HG02852 (cell line): ENCODE measurements at regions not wholly inside any gene's neighbourhood (a gene's known extent, or its start where the extent isn't known, plus 50 kb on each side); places are given as distances from the start of the nearest gene placed in this dataset.
"Not testable (repeated sequence)": the region's sequence is repeated elsewhere in the genome, so short reads cannot be mapped to it uniquely, and the experiment has no call there.

Experiments
- ATAC-seq: cut with Tn5 transposase; IDR thresholded peaks from one replicate; pipeline ENCODE4 v1.9.1; 2021; ENCODE audit warnings: mild to moderate bottlenecking, moderate library complexity; ENCODE audit not compliant: unreplicated experiment

DNA sequence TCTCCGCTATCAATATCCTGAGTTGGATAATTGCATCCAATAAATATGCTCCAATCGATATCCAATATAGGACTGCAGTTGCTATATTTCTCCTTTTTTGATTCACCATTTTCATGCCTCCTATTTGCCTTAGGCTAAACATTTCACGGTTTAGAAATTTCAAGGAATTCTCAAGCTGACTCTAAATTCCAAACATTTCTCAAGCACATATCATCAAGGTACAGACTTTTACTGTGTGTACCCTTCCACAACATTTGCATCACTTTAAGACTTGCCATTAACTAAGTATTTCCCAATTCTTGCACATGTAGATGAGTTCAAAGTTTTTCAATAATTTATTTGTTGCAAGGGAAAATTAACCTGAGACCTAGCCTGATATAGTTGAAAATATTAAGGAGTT, 795.2 kb upstream of the TMPRSS15 start:
- ATAC-seq, result no peak

- ATAC-seq, result no peak
These were observed 814.6 kb upstream of the TMPRSS15 start for GRCh38 chr21:19218163-19218562.

- ATAC-seq, result no peak
These were observed 820.5 kb upstream of the TMPRSS15 start for GRCh38 chr21:19224090-19224489.

DNA sequence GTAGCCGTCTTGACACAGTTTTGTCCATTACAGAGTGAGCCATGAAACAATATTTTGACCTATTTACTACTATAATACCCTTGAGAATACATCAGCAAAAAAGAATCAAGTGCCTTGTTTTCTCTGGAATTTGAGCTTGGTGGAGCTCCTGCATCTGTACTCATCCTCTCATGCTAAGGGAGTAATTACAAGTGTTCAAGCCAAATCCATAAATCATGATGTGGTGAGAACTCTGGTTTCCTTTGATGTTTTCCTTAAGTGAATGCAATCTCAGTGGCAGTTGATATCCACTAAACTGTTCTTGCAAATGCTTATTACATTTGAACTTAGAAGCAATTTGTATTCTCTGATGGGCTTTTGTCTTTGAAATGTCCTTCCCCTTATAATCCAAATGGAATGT, 824.6 kb upstream of the TMPRSS15 start:
- no peak for ATAC-seq

- ATAC-seq, result not testable (repeated sequence)
These were observed 830.3 kb upstream of the TMPRSS15 start for GRCh38 chr21:19233841-19234240.

- ATAC-seq, result no peak
These were observed 832.6 kb upstream of the TMPRSS15 start for GRCh38 chr21:19236209-19236608.

DNA sequence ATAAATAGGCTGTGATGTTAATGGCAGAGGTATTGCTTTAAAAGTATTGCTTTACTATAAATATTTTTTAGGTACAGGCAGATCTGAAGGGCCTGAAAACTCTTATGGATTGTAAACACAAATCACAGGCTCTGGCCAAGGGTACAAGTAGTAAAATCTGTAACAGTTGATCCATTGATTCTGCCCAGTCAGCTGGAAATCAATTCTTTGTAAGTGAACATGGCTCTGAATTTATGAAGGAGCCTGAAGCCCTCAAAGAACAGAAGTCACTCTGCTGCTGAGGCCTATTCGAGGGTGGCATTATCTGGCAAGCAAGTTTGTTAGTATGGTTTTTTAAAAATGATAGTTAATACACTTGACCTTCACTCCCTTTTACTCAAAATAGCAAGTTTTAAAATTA, 834.0 kb upstream of the TMPRSS15 start:
- no peak for ATAC-seq

DNA sequence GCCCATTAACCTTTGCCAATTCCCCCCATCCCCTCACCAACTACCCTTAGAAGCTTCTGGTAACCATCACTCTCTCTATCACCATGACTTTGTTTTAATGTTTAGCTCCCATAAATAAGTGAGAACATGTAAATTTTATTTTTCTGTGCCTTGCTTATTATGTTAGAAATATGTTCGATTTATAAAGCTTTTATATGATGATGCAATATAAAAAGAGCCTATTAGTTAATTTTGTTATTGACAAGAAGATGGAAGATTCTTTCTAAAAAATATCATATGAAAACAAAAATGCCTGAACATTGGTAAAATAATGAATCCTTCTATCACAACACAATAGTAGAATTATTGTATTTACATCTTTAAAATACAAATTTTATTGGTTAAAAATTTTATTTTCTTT, 836.1 kb upstream of the TMPRSS15 start:
- ATAC-seq, result no peak

DNA sequence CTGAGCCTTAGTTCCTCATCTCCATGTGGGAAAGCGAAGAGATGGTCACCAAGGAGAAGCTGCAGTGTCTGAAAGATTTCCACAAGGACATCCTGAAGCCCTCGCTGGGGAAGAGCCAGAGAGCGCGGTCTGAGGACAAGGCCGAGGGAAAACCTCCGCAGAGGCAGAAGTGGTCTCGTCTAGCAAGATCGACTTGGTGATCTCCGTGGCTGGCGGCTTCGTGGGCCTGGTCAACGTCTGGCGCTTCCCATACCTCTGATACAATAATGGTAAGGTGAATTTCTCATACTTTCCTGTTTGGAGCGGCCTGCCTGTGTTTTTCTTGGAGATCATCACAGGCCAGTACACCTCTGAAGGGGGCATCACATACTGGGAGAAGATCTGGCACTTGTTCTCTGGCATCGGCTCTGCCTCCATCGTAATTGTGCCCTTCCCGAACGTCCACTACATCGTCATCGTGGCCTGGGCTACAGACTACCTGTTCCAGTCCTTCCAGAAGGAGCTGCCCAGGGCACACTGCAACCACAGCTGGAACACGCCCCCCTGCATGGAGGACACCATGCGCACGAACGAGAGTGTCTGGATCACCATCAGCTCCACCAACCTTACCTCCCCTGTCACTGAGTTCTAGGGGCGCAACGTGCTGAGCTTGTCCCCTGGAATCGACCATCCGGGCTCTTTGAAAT, 841.1 kb upstream of the TMPRSS15 start:
- ATAC-seq, result no peak

GRCh38 chr21:19245188-19245580, 841.6 kb upstream of the TMPRSS15 start:
- no peak for ATAC-seq

GRCh38 chr21:19246018-19246417, 842.4 kb upstream of the TMPRSS15 start:
- ATAC-seq, result no peak

DNA sequence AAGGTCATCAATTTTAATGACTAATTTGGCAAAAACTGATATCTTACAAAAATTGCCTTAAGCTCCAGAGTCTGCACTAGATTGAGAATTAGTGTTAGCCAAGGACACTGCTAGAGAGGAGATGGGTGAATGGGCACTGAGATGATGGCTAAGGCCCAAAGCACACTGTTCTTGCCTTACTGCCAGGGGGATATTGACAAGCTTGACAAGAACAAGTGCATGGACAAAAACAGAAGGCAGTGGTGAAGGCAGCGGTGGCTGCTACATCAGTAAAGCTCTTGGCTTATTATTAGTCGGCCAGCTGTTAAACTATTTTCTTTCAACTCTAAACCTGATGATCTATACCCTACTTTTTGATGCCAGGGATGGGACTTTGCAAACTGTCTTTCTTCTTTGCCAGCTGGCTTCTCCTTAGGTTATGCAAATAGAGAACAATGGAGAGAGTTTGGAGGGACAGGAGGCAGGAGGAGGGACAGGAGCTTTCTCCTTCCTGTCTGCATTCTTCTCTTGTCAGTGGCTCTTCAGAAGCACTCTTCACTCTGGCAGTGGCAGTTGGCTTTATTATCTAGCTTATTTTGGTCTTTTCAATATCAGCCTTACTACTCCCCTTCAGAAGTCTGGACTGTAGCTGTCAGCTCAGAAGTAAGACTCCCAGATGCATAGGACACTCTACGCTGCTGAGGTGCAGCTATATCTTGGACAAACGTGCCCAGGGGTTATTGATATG, 853.5 kb upstream of the TMPRSS15 start:
- no peak for ATAC-seq

GRCh38 chr21:19261731-19262376, 858.3 kb upstream of the TMPRSS15 start:
- ATAC-seq, result no peak

DNA sequence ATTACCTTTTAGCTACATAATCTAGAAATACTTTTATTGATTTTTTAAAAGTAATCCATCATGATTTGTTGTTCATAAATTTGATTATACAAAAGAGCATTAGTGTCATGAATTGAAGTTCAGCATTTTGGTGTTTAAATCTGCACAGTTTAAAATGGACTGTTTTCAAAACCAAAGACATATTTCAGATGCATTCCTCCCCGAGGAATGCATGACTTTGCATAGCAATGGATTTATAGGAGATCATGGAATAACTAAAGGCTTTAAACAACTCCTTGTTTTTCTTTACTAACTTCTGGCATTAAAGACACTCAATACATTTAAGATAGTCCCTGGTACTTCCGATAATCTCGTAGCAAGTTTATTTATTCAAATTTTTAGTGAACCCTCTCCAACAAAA, 863.1 kb upstream of the TMPRSS15 start:
- no peak for ATAC-seq

- no peak for ATAC-seq
These were observed 865.1 kb upstream of the TMPRSS15 start for GRCh38 chr21:19268686-19269085.

DNA sequence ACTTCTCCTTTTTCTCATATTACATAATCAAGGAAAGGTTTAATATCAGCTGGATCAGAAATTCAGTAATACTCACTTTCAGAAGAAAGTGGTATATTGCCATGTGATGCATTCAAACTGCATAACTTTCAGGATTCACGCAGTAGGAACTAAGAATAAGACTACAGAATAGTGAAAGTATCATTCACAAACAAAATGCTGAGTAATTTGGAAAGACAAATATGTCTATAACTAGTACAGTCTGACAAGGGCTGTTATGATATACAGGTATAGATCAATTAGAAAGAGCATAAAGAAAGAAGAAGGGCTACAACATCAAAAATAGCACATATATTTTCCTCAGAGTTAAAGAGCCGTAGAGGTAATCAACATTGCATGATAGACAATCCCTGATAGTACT, 871.5 kb upstream of the TMPRSS15 start:
- no peak for ATAC-seq

DNA sequence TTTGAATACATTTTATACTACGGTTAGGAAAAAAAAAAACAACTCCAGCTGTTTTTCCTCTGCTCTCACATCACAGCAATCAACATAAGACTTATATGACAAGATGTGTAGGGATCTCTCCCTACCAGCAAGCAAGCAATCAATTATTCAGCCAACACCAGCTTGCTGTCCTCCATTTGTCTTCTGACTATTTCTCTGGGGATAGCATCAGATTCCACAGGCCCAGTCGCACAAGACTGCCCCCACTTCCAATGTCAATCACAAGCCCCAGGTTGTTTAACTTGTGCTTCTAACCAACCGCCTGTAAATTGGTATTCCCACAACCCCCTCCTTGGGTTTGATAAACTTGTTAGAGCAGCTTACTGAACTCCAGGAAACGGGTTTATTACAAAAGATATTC, 873.1 kb upstream of the TMPRSS15 start:
- ATAC-seq, result no peak

- no peak for ATAC-seq
These were observed 883.3 kb upstream of the TMPRSS15 start for GRCh38 chr21:19286876-19287275.

DNA sequence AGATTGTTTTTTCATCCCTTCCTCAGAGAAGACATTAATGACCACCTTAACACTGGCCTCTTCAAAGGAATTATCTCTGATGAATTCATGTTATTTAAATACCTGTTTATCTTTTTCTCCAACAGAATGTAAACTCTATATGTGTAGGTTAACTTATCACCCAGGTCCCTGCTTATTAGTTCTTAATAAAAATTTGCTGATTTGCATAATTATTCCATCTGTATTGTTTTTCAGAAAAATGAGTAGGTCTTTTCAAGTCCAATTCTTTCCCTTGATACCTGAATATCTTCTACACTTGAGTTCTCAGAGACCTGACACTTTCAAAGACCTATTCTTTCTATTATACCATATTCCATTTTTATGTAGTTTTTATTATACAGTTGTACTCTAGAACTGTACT, 886.7 kb upstream of the TMPRSS15 start:
- ATAC-seq, result no peak

DNA sequence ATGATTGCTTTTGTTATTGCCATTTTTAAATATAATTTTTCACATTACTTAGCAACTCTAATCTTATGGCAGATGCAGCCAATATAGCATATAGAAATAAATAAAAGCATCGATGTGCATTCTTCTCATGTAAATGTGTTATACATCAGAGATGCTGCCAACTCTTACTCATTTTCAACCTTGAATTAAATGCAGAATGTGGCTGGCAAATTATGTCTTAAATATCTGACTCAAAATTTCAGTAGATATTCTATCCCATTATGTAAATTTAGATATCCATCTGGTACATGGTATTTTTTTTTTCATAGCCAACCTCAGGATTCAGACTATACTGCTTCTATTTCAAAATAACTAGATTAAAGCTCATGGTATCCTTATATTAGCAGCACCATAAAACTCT, 916.7 kb upstream of the TMPRSS15 start:
- ATAC-seq, result no peak

- ATAC-seq, result no peak
These were observed 918.1 kb upstream of the TMPRSS15 start for GRCh38 chr21:19321688-19322087.

DNA sequence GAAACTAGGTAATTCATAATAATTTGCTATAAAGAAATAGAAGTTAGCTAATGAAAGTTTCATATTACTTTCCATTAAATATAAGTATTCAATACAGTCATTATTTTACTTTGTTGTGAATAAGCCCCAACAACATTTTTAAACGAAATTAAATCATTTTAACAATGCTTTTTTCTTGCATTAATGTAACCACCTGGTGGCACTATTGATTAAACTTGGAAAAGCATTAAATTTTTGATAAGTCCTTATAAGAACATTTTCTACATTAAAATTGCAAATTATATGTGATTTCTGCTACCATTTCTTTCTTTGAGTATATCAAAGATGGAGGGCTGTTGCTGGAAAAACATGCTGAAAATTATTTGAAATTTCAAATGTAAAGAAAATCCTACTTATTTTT, 918.8 kb upstream of the TMPRSS15 start:
- ATAC-seq, result no peak
